GM19467 (cell line): ENCODE measurements at regions not wholly inside any gene's neighbourhood (a gene's known extent, or its start where the extent isn't known, plus 50 kb on each side); places are given as distances from the start of the nearest gene placed in this dataset.
"Not testable (repeated sequence)": the region's sequence is repeated elsewhere in the genome, so short reads cannot be mapped to it uniquely, and the experiment has no call there.

Experiments
- ATAC-seq: cut with Tn5 transposase; IDR thresholded peaks from one replicate; pipeline ENCODE4 v1.9.1; 2021; ENCODE audit warnings: mild to moderate bottlenecking, moderate library complexity; ENCODE audit not compliant: unreplicated experiment

DNA sequence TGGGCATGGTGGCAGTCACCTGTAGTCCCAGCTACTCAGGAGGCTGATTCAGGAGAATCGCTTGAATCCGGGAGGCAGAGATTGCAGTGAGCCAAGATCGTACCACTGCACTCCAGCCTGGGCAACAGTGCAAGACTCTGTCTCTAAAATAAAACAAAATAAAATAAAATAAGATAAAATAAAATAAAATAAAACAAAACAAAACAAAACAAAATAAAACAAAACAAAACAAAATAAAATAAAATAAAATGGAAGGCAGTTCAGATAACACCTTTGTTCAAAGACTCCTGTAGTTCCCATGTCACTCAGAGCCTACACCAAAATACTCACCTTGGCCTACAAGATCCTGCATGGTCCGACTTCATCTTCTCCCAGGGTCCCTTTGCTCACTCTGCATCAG, 61.3 kb downstream of the SYF2 start:
- not testable (repeated sequence) for ATAC-seq

DNA sequence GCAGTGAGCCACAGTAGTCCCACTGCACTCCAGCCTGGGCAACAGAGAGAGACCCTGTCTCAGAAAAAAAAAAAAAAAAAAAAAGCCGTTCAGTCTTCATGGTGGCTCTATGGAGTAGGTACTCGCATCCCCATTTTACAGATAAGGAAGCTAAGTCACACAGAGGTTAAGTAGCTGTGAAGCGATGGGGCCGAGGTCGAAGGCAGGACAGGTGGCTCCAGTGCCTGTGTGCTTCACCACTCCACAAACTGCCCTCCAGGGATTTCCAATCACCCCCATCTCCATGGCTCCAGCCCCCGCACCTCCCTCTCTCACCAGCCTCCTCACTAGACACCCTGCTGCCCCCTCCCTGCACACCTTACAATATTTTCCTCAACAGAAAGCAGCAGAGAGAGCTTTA, 61.9 kb downstream of the SYF2 start:
- no peak for ATAC-seq

DNA sequence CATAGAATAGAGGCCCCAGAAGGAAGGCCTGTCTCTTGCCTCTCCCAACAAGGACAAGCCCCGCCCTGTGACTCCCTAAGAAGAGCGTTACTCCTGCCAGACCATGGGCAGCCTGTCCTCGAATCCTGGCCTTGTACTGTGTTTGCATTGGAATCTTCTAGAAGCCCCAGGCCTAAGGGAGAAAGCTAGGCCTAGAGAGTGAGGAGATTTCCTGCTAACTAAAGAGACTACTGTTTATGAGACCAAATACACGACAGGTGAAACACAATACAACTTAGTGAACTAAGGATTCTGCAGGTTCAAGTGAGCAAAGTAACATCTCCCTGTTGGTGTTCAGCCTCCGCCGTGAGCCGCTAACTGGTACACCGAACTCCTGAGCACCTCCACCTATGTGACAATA, 62.7 kb downstream of the SYF2 start:
- no peak for ATAC-seq

DNA sequence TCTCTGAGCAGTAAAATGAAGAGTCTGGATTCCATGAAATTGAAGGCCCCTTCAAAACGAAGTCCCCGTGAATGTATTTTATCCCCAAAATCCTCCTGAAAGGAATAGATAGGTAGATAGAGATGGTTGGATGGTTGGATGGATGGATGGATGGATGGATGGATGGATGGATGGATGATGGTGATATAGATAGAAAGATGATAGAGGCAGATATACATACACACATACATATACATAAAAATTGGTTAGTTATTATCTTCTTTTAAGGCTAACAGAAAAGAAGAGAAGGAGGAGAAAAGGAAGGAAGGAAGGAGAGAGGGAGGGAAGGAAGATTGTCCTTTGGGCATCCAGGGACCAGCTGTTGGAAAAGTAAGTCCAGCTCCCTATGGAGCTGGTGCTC, 63.1 kb downstream of the SYF2 start:
- no peak for ATAC-seq

DNA sequence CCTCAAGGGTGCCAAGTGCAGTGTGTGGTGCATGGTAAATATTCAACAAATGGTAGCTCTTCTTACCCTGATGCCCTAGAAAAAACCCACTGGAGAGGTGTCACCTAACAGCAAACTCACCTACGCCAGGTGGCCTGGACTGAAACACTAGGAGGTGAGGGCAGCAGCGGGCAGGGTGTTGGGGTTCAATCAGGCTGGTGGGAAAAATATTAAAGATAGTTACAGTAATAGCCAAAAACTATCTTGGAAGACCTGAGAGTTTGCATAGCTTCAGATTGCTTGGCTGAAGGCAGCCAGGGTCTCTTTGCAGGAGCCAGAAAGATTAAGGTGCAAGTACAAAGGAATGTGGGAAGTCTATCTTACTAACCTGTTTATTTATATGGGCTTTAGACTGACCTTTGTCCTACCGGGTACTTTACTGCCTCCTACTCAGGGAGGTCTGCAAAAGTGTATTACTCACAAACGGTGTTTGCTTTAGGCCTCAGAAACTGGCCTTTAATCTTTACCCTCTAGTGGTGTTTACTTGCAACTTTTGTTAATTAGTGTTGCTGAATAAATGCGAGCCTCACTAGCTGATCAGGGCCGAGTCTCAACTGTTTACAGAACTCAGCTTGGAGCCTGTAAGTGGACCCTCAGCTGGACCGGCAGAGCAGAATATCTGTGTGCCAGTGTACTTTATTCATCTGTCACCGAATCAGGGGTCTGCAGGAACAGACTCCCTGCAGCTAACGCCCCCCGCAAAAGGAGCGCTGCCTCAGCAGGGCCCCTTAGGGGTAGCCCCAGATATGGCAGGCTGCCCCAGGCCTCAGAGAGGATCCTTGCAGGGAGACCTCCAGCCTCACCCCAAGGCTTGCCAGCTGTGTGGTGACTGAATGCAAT, 63.9 kb downstream of the SYF2 start:
- no peak for ATAC-seq

DNA sequence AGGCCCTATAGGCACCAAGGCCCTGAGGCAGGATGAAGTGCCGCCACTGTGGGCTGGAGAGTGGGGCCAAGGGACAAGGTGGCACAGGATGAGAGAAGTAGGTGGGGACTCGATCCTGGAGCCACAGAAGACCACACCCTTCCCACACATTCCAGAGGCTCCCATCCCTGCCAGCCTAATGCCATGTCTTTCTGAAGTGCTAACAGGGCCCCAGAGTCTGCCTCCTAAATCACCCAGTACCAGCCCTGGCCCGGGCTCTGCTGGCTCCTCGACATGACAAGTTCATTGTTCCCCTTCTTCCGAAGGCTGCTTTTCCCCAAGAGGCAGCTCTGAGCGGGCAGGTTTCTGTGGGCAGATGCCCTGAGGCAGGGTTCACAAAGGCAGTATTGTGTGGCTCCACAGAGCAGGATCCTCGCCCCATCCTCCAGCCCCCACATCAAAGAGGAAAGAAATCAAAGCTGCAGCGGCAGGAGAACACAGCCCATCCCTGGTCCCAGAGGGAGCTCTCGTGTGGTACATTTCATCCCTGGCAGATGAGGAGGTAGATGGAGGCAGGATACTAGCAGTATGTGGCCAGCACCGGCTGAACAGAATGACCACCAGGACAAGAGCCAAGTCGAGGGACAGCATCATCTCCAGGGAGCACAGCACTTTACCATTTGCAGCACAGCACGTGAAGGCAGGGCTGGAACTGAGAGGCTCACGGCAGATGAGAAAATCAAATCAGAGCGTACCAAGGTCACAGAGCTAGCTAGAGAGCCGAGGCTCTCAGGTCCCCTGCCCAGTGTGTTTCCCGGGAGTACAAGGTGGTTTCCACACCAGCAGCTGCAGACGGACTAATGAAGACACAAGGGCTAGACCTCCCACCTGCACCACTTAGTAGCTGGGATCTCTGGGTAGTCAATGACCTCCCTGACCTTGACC, 64.8 kb downstream of the SYF2 start:
- ATAC-seq, result no peak

DNA sequence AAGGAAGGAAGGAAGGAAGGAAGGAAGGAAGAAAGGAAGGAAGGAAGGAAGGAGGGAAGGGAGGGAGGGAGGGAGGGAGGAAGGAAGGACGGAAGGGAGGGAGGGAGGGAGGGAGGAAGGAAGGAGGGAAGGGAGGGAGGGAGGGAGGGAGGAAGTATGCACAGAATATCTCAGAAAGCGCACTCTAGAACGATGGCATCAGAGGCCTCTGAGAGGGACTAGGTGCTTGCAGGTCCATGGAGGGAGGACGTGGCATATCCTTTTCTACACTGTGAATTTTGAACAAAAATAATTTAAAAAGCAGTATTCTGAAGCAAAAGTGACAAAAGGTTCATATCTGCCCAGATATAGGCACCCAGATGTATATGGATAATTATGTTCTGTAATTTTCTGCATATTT, 65.5 kb downstream of the SYF2 start:
- no peak for ATAC-seq

DNA sequence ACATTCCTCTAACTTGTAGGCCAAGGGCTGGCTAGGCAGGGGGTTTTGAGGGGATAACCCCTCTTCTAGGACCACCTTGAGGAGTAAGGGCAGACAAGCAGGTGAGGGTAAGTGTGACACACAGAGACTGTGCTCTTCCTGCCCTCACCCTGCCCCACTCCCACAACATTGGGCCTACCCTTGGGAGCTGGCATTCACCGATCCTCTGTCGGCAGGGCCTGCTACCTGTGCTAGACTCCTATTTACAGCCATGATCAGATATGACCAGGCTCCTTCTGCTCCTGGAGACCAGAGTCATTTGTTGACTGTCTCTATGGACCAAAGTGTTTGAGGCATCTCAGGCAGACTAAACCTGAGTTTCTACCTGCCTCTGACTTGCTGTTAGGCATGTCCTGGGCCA, 68.3 kb downstream of the SYF2 start:
- ATAC-seq, result no peak

DNA sequence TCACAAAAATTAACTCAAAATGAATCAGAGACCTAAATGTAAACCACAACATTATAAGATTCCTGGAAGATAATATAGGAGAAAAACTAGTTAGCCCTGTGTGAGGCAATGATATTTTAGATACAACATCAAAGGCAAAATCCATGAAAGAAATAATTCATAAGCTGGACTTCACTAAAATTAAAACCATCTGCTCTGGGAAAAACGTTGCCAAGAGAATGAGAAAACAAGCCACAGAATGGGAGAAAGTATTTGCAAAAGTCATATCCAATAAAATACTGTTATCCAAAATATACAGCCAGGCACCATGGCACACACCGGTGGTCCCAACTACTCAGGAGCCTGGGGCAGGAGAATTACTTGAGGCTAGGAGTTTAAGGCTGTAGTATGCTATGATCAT, 70.3 kb downstream of the SYF2 start:
- no peak for ATAC-seq

DNA sequence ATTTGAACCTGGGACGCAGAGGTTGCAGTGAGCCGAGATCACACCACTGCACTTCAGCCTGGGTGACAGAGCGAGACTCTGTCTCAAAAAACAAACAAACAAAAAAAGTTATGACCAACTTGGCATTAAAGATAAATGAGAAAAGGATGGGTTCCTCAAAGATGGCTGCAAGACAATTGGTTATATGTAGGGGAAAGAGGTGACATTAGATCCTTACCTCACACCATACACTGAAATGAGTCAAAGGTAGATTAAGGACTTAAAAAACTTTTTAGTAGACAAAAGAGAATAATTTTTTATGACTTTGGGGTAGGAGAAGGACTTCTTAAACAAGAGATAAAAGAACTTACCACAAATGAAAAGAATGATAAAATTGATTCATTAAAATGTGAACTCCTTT, 74.5 kb downstream of the SYF2 start:
- ATAC-seq, result no peak

DNA sequence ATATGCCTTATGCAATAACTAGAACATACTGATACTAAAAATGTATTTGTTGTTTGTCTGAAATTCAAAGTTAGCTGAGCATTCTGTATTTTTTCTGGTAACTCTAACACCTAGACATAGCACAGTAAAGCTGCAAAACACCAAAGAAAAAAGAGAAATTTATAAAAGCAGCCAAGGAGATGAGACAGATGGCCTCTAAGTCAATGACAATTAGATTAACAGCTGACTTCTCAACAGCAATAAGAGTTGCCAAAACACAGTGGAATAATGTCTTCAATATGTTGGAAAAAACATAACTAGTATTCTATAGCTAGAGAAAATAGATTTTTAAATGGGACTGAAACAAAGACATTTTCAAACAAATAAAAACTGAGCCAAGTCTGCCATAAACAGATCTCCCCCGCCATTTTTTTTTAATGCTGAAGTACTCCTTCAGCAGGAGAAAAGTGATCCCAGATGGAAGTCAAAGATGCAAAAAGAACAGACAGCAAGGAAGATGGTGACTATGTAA, 81.3 kb downstream of the SYF2 start:
- ATAC-seq, result no peak

DNA sequence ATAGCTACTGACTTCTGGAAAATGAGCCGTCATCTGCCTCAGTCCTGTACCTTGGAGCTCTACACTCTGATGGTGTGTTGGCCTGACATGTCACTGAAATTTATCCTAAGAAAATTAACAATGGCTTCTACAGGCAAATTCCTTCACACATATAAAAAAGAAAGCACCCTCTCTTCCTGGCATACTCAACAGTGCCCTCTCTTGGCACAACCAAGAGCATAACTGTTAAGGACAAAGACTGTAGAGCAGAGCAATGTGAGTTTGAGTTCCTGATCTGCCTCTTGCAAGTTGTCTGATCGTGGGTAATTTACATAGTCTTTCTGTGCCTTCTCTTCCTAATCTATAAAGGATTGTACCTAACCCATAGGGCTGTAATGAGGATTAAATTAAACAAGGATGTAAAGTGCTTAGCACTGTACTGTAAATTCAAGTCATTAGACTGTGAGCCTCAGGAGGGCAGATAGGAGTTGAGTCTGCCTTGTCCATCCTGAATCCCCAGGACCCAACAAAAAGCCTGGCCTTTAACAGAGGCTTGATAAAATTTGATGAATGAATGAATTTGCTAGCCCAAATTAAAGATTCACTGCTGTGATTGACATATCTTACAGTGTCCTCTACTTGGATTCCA, 83.5 kb downstream of the SYF2 start:
- no peak for ATAC-seq

DNA sequence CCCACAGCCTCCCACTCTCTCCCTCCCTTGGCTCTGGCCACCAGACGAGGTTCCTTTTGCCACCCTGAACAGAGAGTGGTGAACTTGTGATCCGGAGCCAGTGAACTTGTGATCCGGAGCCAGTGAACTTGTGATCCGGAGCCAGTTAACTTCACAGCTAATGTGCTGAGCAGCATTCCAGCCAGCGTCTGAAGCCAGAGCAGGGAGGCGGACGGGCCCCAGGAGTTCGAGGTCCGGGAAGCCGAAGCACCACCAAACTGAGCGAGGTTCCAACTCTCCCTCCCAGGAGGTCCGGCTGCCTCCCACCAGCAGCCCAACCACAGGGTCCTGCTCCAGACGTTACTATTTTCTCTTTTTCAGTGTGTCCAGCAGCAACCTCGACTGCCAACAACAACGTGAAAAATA, 85.8 kb downstream of the SYF2 start:
- no peak for ATAC-seq

DNA sequence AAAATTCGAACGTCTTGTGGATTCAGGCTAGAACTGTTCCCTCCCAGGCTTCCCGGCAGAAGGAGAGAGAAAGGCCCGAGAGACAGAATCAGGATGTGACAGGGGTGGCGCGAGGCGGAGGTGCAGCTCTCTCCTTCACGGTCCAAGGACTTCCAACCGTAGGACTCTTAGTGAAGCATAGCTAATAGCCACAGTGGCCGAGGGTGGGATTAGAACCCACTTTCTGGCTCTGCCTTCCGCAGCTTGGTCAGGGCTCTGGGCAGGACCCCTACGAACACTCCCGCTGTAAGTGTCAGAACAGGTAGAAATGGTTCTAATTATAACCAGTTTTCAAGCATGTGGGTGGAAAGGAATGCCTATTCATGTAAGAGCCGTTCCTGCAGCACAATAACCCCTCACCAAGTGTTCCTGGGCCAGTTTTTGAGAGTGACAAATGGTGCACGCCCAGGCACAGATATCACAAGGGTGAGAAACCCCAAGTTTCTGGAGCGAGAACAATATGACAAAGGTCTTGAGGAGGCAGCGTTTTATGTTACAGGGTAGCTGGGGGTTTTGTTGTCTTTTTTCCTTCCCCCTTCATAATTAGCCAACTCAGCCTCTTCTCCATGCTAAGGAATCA, 86.4 kb downstream of the SYF2 start:
- no peak for ATAC-seq

DNA sequence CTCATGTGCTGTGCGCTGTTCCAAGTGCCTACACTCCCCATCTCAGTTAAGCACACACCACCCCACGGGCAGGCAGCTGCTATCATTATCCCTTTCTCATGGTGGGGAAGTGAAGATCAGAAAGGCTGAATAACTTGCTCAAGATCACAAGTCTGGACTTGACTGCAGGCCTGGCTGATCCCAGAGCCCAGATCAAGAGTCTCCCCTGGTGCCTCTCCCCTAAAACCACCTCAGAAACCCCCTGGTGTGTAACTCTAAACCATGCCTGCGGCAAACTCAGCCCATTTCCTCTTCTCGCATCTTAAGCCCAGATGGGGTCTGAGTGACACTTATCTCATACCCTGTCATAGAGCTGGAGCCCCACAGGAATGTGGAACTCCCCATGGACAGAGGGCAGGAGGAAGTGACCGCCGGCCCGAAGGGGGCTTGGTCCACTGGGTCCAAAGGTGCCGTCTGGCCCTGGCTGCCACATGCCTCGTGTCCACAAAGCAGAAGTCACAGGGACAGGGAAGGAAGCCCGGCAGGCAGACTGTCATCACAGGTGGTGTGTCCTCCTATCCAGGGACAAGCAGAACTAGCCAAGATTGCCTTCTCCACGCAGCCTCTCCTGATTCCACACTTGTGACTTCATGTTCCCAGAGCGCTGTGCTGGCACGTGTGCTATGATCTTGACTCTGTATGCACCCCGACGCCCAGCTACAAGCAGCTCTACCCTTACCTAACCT, 92.1 kb downstream of the SYF2 start:
- peak; percentile 71 for ATAC-seq

DNA sequence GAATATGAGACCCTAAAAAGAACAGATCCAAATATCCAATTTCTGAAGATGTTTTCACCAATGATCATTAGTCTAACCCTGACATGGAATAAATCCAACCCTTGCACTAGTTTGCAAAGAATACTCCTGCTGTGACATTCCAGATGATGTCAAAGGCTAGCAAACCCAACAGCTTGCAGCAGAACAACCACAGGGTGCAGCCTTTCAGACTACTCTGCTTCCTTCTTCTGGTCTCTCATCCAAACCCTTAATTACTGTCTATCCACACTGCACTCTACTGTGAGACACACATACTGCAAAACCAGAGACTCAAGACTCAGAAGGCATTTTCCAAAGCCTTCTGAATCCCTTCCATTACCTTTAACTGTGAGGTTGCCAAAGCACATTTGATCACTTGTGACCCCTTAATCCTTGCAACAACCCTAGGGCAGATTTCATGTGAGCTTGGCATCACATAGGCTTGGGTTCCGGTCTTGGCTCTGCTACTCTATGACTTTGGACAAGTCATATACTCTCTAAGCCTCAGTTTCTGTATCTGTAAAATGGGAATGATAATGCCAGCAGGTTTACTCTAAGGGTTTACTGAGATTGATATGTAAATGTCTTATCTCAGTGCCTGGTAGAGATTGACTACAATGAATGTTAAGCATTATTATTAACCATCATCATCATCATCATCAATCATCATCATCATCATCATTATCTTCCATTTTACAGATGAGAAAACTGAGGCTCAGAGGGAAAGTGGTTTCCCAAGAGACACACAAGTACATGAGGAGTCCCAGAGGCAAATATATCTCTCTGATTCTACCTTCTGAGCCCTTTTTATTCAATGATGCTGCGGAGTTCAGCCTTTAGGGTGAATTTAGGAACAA, 94.5 kb downstream of the SYF2 start:
- no peak for ATAC-seq

DNA sequence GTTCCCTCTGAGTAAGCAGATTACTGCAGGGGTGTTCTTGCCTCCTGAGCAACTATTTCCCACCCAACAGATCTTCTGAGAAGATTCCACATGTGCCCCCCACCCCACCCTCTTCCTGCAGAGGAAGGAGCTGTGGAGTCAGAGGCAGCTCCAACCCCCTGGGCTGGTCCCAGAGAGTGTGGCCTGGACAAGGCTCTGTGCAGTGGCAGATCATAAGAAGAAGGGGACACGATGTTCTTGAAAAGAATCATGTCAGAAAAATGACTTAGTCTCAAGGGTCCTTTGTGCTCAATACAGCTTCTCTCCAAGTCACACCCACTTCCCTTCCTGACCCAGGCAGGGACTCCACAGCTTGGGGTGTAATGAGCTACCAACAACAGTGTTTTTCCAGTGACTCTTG, 95.2 kb downstream of the SYF2 start:
- no peak for ATAC-seq

DNA sequence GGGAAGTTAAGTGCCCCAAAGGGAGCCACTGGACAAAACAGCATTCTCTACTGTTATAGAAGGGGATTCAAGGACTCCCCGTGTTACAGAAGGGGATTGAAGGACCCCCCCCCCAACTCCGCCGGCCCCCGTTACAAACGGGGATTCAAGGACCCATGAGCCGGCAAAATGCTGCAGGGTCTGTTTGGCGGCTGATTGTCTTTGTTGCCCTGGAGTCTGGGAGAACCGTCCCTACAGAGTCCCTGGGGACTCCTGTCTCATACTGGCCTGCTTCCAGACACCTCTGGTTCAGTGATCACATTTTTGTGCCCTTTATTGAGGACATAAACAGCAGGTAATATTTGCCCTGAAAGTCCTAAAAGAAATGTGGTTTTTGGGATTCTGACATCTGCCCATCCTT, 96.4 kb downstream of the SYF2 start:
- ATAC-seq, result no peak

DNA sequence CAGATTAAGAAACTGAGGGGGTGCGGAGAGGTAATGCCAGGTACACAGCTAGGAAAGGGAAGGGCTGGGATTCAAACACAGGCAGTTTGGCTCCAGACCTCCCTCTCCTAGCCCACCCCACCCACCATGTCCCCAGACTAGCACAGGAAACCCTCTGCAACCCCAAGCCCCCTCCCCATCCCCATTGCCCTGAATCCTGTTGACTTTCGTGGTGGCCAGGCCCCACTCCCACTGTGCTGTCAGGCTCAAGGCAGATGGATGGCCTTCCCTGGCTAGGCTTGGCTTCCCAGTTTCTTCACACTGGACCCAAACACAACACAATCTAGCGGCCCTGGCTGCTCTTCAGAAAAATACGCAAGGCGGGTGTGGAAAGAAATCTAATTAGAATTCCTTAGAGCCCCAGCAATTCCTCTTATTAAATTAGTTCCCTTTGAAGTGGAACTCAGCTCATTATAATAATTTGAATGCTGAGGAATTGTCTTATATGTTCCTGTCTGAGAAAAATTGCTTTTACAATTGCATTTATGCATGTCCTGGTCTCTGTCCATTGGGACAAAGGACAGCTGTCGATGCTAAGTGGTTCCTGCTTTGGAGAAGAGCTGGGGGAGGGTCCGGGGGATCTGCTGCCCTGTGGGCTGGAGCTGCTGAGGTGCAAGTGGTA, 97.4 kb downstream of the SYF2 start:
- ATAC-seq, result no peak
